ENCODE measurements at regions not wholly inside any gene's neighbourhood (a gene's known extent, or its start where the extent isn't known, plus 50 kb on each side); places are given as distances from the start of the nearest gene placed in this dataset.

DNA sequence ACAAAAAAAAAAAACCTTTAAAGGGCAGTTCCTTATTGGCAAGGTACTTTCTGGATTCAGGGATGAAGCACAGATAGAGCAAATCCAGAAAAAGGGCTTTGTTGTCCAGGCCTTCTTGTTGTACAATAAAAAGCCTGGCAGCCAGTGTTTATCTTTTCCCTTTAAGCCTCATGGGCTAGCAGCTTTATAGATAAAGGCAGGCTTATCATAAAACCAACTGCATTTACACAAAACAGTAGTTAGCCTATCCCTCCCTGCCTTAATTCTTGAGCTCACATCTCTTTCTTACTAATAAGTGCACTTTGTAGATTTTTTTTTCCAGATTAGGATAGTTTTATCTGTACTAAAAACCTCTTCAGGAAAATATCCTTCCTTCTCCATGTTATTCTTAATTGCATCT lies 662.8 kb upstream of the CCDC54 start:
- no peaks in the 10 kb centered on the region for H3K36me3 Mint-ChIP-seq (ENCODE audit: unreplicated experiment)
- H3K27ac Mint-ChIP-seq (ENCODE audit: unreplicated experiment): no peak overlapping the region
- no peaks in the 10 kb centered on the region for H3K27me3 Mint-ChIP-seq (ENCODE audit: unreplicated experiment)
- H3K9me3 Mint-ChIP-seq (ENCODE audit: unreplicated experiment): no peaks in the 10 kb centered on the region
- no peak for DNase-seq
- no peaks in the 10 kb centered on the region for H3K4me1 Mint-ChIP-seq (ENCODE audit: low read depth, unreplicated experiment)
- no peak overlapping the region for H3K4me3 Mint-ChIP-seq (ENCODE audit: unreplicated experiment)
- TF ChIP-seq, protein P1, sequence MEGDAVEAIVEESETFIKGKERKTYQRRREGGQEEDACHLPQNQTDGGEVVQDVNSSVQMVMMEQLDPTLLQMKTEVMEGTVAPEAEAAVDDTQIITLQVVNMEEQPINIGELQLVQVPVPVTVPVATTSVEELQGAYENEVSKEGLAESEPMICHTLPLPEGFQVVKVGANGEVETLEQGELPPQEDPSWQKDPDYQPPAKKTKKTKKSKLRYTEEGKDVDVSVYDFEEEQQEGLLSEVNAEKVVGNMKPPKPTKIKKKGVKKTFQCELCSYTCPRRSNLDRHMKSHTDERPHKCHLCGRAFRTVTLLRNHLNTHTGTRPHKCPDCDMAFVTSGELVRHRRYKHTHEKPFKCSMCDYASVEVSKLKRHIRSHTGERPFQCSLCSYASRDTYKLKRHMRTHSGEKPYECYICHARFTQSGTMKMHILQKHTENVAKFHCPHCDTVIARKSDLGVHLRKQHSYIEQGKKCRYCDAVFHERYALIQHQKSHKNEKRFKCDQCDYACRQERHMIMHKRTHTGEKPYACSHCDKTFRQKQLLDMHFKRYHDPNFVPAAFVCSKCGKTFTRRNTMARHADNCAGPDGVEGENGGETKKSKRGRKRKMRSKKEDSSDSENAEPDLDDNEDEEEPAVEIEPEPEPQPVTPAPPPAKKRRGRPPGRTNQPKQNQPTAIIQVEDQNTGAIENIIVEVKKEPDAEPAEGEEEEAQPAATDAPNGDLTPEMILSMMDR (IDR thresholded peaks at IDR 0.05; ENCODE audit: partially characterized antibody, unreplicated experiment): no peak

DNA sequence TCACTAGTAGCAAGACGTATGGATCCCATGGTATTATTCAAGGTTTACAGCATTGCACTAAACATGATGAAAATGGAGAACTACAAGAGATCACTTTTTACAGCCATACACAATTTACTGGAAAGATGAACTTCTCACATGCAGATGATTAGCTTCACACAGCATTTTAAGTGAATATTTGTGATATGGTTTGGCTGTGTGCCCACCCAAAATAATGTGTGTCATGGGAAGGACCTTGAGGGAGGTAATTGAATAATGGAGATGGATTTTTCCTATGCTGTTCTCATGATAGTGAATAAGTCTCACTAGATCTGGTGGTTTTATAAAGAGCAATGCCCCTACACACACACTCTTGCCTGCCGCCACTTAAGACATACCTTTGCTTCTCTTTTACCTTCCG lies 662.0 kb upstream of the CCDC54 start:
- Mint-ChIP-seq H3K27ac (ENCODE audit: unreplicated experiment) (no peak overlapping the region), H3K4me1 (ENCODE audit: low read depth, unreplicated experiment) (no peaks in the 10 kb centered on the region), H3K4me3 (ENCODE audit: unreplicated experiment) (no peak overlapping the region), H3K9me3 (ENCODE audit: unreplicated experiment) (no peaks in the 10 kb centered on the region), H3K27me3 (ENCODE audit: unreplicated experiment) (no peaks in the 10 kb centered on the region), H3K36me3 (ENCODE audit: unreplicated experiment) (no peaks in the 10 kb centered on the region)
- TF ChIP-seq, protein P1 (IDR thresholded peaks at IDR 0.05; ENCODE audit: partially characterized antibody, unreplicated experiment): no peak
- DNase-seq: no peak

DNA sequence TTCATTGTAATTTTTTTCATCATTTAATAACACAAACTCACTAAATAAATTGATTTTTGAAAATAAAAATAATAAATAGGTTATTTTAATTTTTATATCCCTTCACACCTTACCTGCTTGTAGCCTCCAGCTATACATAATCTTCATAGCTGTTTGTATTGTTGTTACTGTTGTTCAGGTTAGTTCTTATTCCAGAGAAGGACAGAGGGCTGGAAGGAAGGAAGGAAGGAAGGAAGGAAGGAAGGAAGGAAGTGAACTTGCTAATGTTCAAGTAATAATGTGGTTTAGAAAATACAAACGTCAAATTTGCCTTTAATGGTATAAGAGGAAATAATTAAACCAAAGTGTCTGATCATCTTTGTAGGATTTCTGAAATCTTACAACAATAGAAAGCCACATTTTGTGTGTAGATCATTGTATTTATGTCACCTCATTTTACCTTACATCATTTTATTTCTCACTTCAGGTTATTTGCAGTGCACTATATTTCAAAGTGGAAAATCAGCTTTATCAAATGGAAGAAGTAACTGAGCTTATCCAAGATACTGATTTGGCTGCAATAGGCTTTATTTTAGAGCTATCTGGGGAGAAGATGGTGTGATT lies 660.0 kb upstream of the CCDC54 start:
- Mint-ChIP-seq H3K27me3 (ENCODE audit: unreplicated experiment) (peaks cover 1% of the 10 kb centered on the region), H3K36me3 (ENCODE audit: unreplicated experiment) (no peaks in the 10 kb centered on the region)

DNA sequence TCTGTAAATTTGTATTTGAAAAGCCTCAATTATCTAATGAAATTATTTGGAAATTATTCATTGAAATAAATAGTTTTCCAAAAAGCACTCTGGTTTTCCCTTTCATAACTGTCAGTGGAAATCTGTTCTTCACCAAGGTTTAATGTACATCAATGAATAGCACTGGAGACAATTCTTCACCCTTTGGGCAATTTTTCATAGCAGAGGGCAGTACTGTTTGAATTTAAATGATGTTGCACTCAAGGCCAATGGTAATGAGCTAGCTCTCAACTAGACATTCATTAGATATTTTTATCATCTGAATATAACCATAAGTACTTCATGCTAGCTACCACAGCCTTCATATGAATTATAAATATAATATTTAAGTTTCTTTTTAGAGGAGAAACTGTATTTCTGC lies 658.2 kb upstream of the CCDC54 start:
- Mint-ChIP-seq H3K9me3 (ENCODE audit: unreplicated experiment) (no peaks in the 10 kb centered on the region), H3K27ac (ENCODE audit: unreplicated experiment) (no peak overlapping the region), H3K36me3 (ENCODE audit: unreplicated experiment) (no peaks in the 10 kb centered on the region), H3K27me3 (ENCODE audit: unreplicated experiment) (peaks cover 1% of the 10 kb centered on the region), H3K4me1 (ENCODE audit: low read depth, unreplicated experiment) (no peaks in the 10 kb centered on the region), H3K4me3 (ENCODE audit: unreplicated experiment) (no peak overlapping the region)
- DNase-seq: no peak
- TF ChIP-seq, protein P1 (IDR thresholded peaks at IDR 0.05; ENCODE audit: partially characterized antibody, unreplicated experiment): no peak

More for the DNA sequence above, 660.0 kb upstream of the CCDC54 start:
- no peak overlapping the region for H3K4me3 Mint-ChIP-seq (ENCODE audit: unreplicated experiment)
- TF ChIP-seq, protein P1 (IDR thresholded peaks at IDR 0.05; ENCODE audit: partially characterized antibody, unreplicated experiment): no peak
- no peaks in the 10 kb centered on the region for H3K9me3 Mint-ChIP-seq (ENCODE audit: unreplicated experiment)
- H3K4me1 Mint-ChIP-seq (ENCODE audit: low read depth, unreplicated experiment): no peaks in the 10 kb centered on the region
- DNase-seq: no peak
- no peak overlapping the region for H3K27ac Mint-ChIP-seq (ENCODE audit: unreplicated experiment)

DNA sequence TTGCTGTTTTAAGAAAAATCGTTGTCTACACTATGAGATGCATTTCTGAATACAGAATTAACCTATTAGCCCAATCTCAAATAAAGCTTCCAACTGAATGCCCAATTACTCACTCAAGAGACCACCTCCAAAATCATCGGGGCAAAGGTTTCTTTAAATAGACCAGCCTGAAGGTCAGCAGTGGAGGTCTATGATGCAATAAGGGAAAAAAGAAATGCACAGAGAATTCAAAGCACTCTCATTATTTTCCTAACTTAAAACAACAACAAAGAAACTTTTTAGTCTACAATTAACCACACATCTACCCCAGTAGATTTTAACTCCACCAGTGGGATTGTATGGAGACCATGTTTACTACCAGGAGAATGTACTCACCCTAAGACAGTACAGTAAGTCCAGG lies 657.7 kb upstream of the CCDC54 start:
- Mint-ChIP-seq H3K9me3 (ENCODE audit: unreplicated experiment) (no peaks in the 10 kb centered on the region), H3K36me3 (ENCODE audit: unreplicated experiment) (no peaks in the 10 kb centered on the region), H3K27ac (ENCODE audit: unreplicated experiment) (no peak overlapping the region), H3K27me3 (ENCODE audit: unreplicated experiment) (peaks cover 1% of the 10 kb centered on the region), H3K4me3 (ENCODE audit: unreplicated experiment) (no peak overlapping the region), H3K4me1 (ENCODE audit: low read depth, unreplicated experiment) (no peaks in the 10 kb centered on the region)
- TF ChIP-seq, protein P1 (IDR thresholded peaks at IDR 0.05; ENCODE audit: partially characterized antibody, unreplicated experiment): no peak
- DNase-seq: no peak

All from glutamatergic neuron (in vitro differentiated cells).